Neuron (in vitro differentiated cells): ENCODE measurements at regions not wholly inside any gene's neighbourhood (a gene's known extent, or its start where the extent isn't known, plus 50 kb on each side); places are given as distances from the start of the nearest gene placed in this dataset.

Experiments
- H2AFZ ChIP-seq: one replicate; pipeline ENCODE4 v1.6.1; 2013; ENCODE audit warnings: low read depth, mild to moderate bottlenecking, inconsistent platforms, low read length, moderate library complexity
- H3K27me3 ChIP-seq: one replicate; pipeline ENCODE4 v1.6.1; 2013; ENCODE audit warnings: low read length; ENCODE audit not compliant: insufficient read depth
- H3K36me3 ChIP-seq: one replicate; pipeline ENCODE4 v1.6.1; 2013; ENCODE audit warnings: low read length; ENCODE audit not compliant: insufficient read depth
- H3K4me1 ChIP-seq: one replicate; pipeline ENCODE4 v1.6.1; 2013; ENCODE audit warnings: low read length; ENCODE audit not compliant: insufficient read depth
- H3K4me3 ChIP-seq: 2 replicates; pipeline ENCODE4 v1.5.1; 2013; ENCODE audit warnings: mild to moderate bottlenecking, low read length, moderate library complexity
- H3K9me3 ChIP-seq: one replicate; pipeline ENCODE4 v1.6.1; 2013; ENCODE audit warnings: low read length

GRCh38 chr13:99878921-99879610 is 92.5 kb downstream of the ZIC5 start:
- Histone ChIP-seq H3K9me3 (no peaks in the 10 kb centered on the region), H2AFZ (no peak overlapping the region), H3K4me1 (peaks cover 6% of the 10 kb centered on the region), H3K27me3 (no peaks in the 10 kb centered on the region), H3K36me3 (no peaks in the 10 kb centered on the region), H3K4me3 (no peak overlapping the region)

GRCh38 chr13:99876651-99877050 is 94.9 kb downstream of the ZIC5 start:
- Histone ChIP-seq H3K4me3 (no peak overlapping the region), H2AFZ (no peak overlapping the region)

GRCh38 chr13:99875391-99875790 is 96.2 kb downstream of the ZIC5 start:
- H3K9me3 ChIP-seq = no peaks in the 10 kb centered on the region
- no peak overlapping the region for H2AFZ ChIP-seq
- H3K4me1 ChIP-seq = peaks cover 6% of the 10 kb centered on the region
- H3K36me3 ChIP-seq = no peaks in the 10 kb centered on the region
- H3K4me3 ChIP-seq = no peak overlapping the region
- no peaks in the 10 kb centered on the region for H3K27me3 ChIP-seq

More at GRCh38 chr13:99876651-99877050, 94.9 kb downstream of the ZIC5 start:
- Histone ChIP-seq H3K4me1 (peaks cover 6% of the 10 kb centered on the region), H3K27me3 (no peaks in the 10 kb centered on the region), H3K9me3 (no peaks in the 10 kb centered on the region), H3K36me3 (no peaks in the 10 kb centered on the region)

- Histone ChIP-seq H2AFZ (no peak overlapping the region), H3K27me3 (no peaks in the 10 kb centered on the region), H3K4me3 (no peak overlapping the region), H3K4me1 (peaks cover 5% of the 10 kb centered on the region), H3K36me3 (no peaks in the 10 kb centered on the region), H3K9me3 (no peaks in the 10 kb centered on the region)
Observed at GRCh38 chr13:99873832-99874430, 97.6 kb downstream of the ZIC5 start.

GRCh38 chr13:99873141-99873540 is 98.4 kb downstream of the ZIC5 start:
- no peaks in the 10 kb centered on the region for H3K36me3 ChIP-seq

GRCh38 chr13:99871249-99871898 is 100.2 kb downstream of the ZIC5 start:
- no peak overlapping the region for H3K4me3 ChIP-seq
- no peaks in the 10 kb centered on the region for H3K36me3 ChIP-seq
- H3K27me3 ChIP-seq = no peaks in the 10 kb centered on the region
- no peak overlapping the region for H2AFZ ChIP-seq
- H3K9me3 ChIP-seq = no peaks in the 10 kb centered on the region
- H3K4me1 ChIP-seq = no peaks in the 10 kb centered on the region

More at GRCh38 chr13:99873141-99873540, 98.4 kb downstream of the ZIC5 start:
- H3K27me3 ChIP-seq = no peaks in the 10 kb centered on the region
- H2AFZ ChIP-seq = no peak overlapping the region
- H3K4me1 ChIP-seq = no peaks in the 10 kb centered on the region
- H3K4me3 ChIP-seq = no peak overlapping the region
- no peaks in the 10 kb centered on the region for H3K9me3 ChIP-seq

GRCh38 chr13:99870541-99870940 is 101.0 kb downstream of the ZIC5 start:
- Histone ChIP-seq H2AFZ (no peak overlapping the region), H3K36me3 (no peaks in the 10 kb centered on the region), H3K4me1 (no peaks in the 10 kb centered on the region), H3K27me3 (no peaks in the 10 kb centered on the region), H3K4me3 (no peak overlapping the region), H3K9me3 (no peaks in the 10 kb centered on the region)

GRCh38 chr13:99869830-99870229 is 101.7 kb downstream of the ZIC5 start:
- no peak overlapping the region for H3K4me3 ChIP-seq
- no peaks in the 10 kb centered on the region for H3K4me1 ChIP-seq
- H3K27me3 ChIP-seq = no peaks in the 10 kb centered on the region
- H3K9me3 ChIP-seq = no peaks in the 10 kb centered on the region
- H3K36me3 ChIP-seq = no peaks in the 10 kb centered on the region
- no peak overlapping the region for H2AFZ ChIP-seq

GRCh38 chr13:99868767-99869166 is 102.8 kb downstream of the ZIC5 start:
- H3K27me3 ChIP-seq = no peaks in the 10 kb centered on the region
- no peak overlapping the region for H3K4me3 ChIP-seq
- H2AFZ ChIP-seq = no peak overlapping the region
- no peaks in the 10 kb centered on the region for H3K9me3 ChIP-seq
- no peaks in the 10 kb centered on the region for H3K4me1 ChIP-seq
- H3K36me3 ChIP-seq = no peaks in the 10 kb centered on the region

- no peaks in the 10 kb centered on the region for H3K9me3 ChIP-seq
- H3K4me3 ChIP-seq = no peak overlapping the region
- H3K36me3 ChIP-seq = no peaks in the 10 kb centered on the region
- peaks cover under 1% of the 10 kb centered on the region for H3K4me1 ChIP-seq
- no peaks in the 10 kb centered on the region for H3K27me3 ChIP-seq
- H2AFZ ChIP-seq = no peak overlapping the region
Observed at GRCh38 chr13:99867535-99868257, 103.9 kb downstream of the ZIC5 start.

- no peaks in the 10 kb centered on the region for H3K27me3 ChIP-seq
- no peak overlapping the region for H3K4me3 ChIP-seq
- no peaks in the 10 kb centered on the region for H3K36me3 ChIP-seq
- peaks cover 10% of the 10 kb centered on the region for H3K4me1 ChIP-seq
- no peaks in the 10 kb centered on the region for H3K9me3 ChIP-seq
- no peak overlapping the region for H2AFZ ChIP-seq
Observed at GRCh38 chr13:99866781-99867180, 104.8 kb downstream of the ZIC5 start.

- Histone ChIP-seq H3K27me3 (no peaks in the 10 kb centered on the region), H3K4me1 (peaks cover 23% of the 10 kb centered on the region), H2AFZ (no peak overlapping the region), H3K9me3 (no peaks in the 10 kb centered on the region), H3K4me3 (no peak overlapping the region), H3K36me3 (no peaks in the 10 kb centered on the region)
Observed at GRCh38 chr13:99865420-99865930, 106.1 kb downstream of the ZIC5 start.

- Histone ChIP-seq H3K36me3 (no peaks in the 10 kb centered on the region), H3K27me3 (no peaks in the 10 kb centered on the region), H3K4me3 (no peak overlapping the region), H2AFZ (no peak overlapping the region), H3K4me1 (peaks cover 29% of the 10 kb centered on the region), H3K9me3 (no peaks in the 10 kb centered on the region)
Observed at GRCh38 chr13:99864627-99864990, 107.0 kb downstream of the ZIC5 start.
